Activated CD4-positive, alpha-beta T cell treated with anti-CD3 and anti-CD28 coated beads, Interleukin-2, amount 50 U/mL, for 48 hours (primary cell): ENCODE measurements at regions not wholly inside any gene's neighbourhood (a gene's known extent, or its start where the extent isn't known, plus 50 kb on each side); places are given as distances from the start of the nearest gene placed in this dataset.

Source experiments
- DNase-seq, 2 experiments: peaks; one replicate each; pipeline ENCODE4 v3.0.0-alpha.2; 2020

- no peak for DNase-seq
These were observed 1082.4 kb upstream of the MAP3K7 start for GRCh38 chr6:91669154-91669870.

- DNase-seq: no peak
These were observed 1080.7 kb upstream of the MAP3K7 start for GRCh38 chr6:91667596-91667995.

GRCh38 chr6:91664327-91664959, 1077.6 kb upstream of the MAP3K7 start:
- DNase-seq: no peak

GRCh38 chr6:91660893-91661292, 1074.0 kb upstream of the MAP3K7 start:
- no peak for DNase-seq

GRCh38 chr6:91659891-91660290, 1073.0 kb upstream of the MAP3K7 start:
- DNase-seq: no peak

- no peak for DNase-seq
These were observed 1067.9 kb upstream of the MAP3K7 start for GRCh38 chr6:91654793-91655192.

GRCh38 chr6:91654357-91654756, 1067.5 kb upstream of the MAP3K7 start:
- DNase-seq: no peak

GRCh38 chr6:91653895-91654294, 1067.0 kb upstream of the MAP3K7 start:
- no peak for DNase-seq

- no peak for DNase-seq
These were observed 1066.3 kb upstream of the MAP3K7 start for GRCh38 chr6:91653076-91653723.

- DNase-seq: no peak
These were observed 1059.8 kb upstream of the MAP3K7 start for GRCh38 chr6:91646649-91647048.

GRCh38 chr6:91645811-91646210, 1058.9 kb upstream of the MAP3K7 start:
- DNase-seq: no peak

- DNase-seq: no peak
These were observed 1050.3 kb upstream of the MAP3K7 start for GRCh38 chr6:91637217-91637616.

GRCh38 chr6:91634791-91635190, 1047.9 kb upstream of the MAP3K7 start:
- no peak for DNase-seq

GRCh38 chr6:91633374-91634111, 1046.7 kb upstream of the MAP3K7 start:
- DNase-seq: no peak

GRCh38 chr6:91632308-91632707, 1045.4 kb upstream of the MAP3K7 start:
- no peak for DNase-seq

GRCh38 chr6:91631227-91631626, 1044.4 kb upstream of the MAP3K7 start:
- no peak for DNase-seq

- no peak for DNase-seq
These were observed 1040.0 kb upstream of the MAP3K7 start for GRCh38 chr6:91626911-91627310.

- no peak for DNase-seq
These were observed 1026.6 kb upstream of the MAP3K7 start for GRCh38 chr6:91613481-91613880.

- DNase-seq: no peak
These were observed 1024.3 kb upstream of the MAP3K7 start for GRCh38 chr6:91611190-91611589.

GRCh38 chr6:91608428-91608827, 1021.6 kb upstream of the MAP3K7 start:
- no peak for DNase-seq

GRCh38 chr6:91606148-91606901, 1019.5 kb upstream of the MAP3K7 start:
- no peak for DNase-seq

- no peak for DNase-seq
These were observed 1013.7 kb upstream of the MAP3K7 start for GRCh38 chr6:91600561-91600960.

GRCh38 chr6:91590191-91590590, 1003.3 kb upstream of the MAP3K7 start:
- DNase-seq: no peak
